ENCODE measurements at regions not wholly inside any gene's neighbourhood (a gene's known extent, or its start where the extent isn't known, plus 50 kb on each side); places are given as distances from the start of the nearest gene placed in this dataset.
"Not testable (repeated sequence)": the region's sequence is repeated elsewhere in the genome, so short reads cannot be mapped to it uniquely, and the experiment has no call there.

- TF ChIP-seq CTCF (IDR thresholded peaks at IDR 0.05; ENCODE audit: insufficient read depth, missing control alignments): no peak
- DNase-seq (ENCODE audit: insufficient read length, low spot score) (no peak), FAIRE-seq (no peak)
Measured at GRCh38 chrX:84737471-84737871, 235.2 kb upstream of the HDX start.

- DNase-seq (ENCODE audit: insufficient read length, low spot score) (no peak), FAIRE-seq (no peak)
- no peak for TF ChIP-seq CTCF (IDR thresholded peaks at IDR 0.05; ENCODE audit: insufficient read depth, missing control alignments)
Measured at GRCh38 chrX:84747516-84747915, 245.3 kb upstream of the HDX start.

GRCh38 chrX:84748965-84749656 lies 246.9 kb upstream of the HDX start:
- no peak for FAIRE-seq
- no peak for TF ChIP-seq CTCF (IDR thresholded peaks at IDR 0.05; ENCODE audit: insufficient read depth, missing control alignments)

GRCh38 chrX:84760560-84760959 lies 243.1 kb upstream of the APOOL start:
- FAIRE-seq (no peak), DNase-seq (ENCODE audit: insufficient read length, low spot score) (no peak)
- TF ChIP-seq CTCF (IDR thresholded peaks at IDR 0.05; ENCODE audit: insufficient read depth, missing control alignments): no peak

More at GRCh38 chrX:84748965-84749656, 246.9 kb upstream of the HDX start:
- DNase-seq (ENCODE audit: insufficient read length, low spot score): no peak

- no peak for TF ChIP-seq CTCF (IDR thresholded peaks at IDR 0.05; ENCODE audit: insufficient read depth, missing control alignments)
- DNase-seq (ENCODE audit: insufficient read length, low spot score) (no peak), FAIRE-seq (no peak)
Measured at GRCh38 chrX:84796321-84796720, 207.4 kb upstream of the APOOL start.

- FAIRE-seq: no peak
- TF ChIP-seq CTCF (IDR thresholded peaks at IDR 0.05; ENCODE audit: insufficient read depth, missing control alignments): no peak
- no peak for DNase-seq (ENCODE audit: insufficient read length, low spot score)
Measured at GRCh38 chrX:84830836-84831235, 172.8 kb upstream of the APOOL start.

- not testable (repeated sequence) for DNase-seq (ENCODE audit: insufficient read length, low spot score); FAIRE-seq
Measured at GRCh38 chrX:84846541-84846940, 157.1 kb upstream of the APOOL start.

GRCh38 chrX:84851183-84851582 lies 152.5 kb upstream of the APOOL start:
- FAIRE-seq; DNase-seq (ENCODE audit: insufficient read length, low spot score): not testable (repeated sequence)

GRCh38 chrX:84856791-84857190 lies 146.9 kb upstream of the APOOL start:
- DNase-seq (ENCODE audit: insufficient read length, low spot score); FAIRE-seq: not testable (repeated sequence)

GRCh38 chrX:84858771-84859170 lies 144.9 kb upstream of the APOOL start:
- not testable (repeated sequence) for FAIRE-seq; DNase-seq (ENCODE audit: insufficient read length, low spot score)

Data from D721Med (cell line).